Stomach (tissue), 4 donors: ENCODE measurements at regions not wholly inside any gene's neighbourhood (a gene's known extent, or its start where the extent isn't known, plus 50 kb on each side); places are given as distances from the start of the nearest gene placed in this dataset.

Experiments used
- CTCF ChIP-seq, 7 experiments: fragments of 450-650 bp in 4 of 7; fragments of 200-600 bp in 3 of 7; sonication (generic) in 3 of 7; IDR thresholded peaks; one replicate each; pipeline ENCODE4 v1.5.1; 2016 to 2019; ENCODE audit warnings: antibody characterized with exemption in 7 of 7, control low read depth in 2 of 7, mild to moderate bottlenecking in 1 of 7
- EP300 ChIP-seq: sonication (generic); formaldehyde crosslinking; IDR thresholded peaks from one replicate; pipeline ENCODE4 v1.6.1; 2017; ENCODE audit warnings: antibody characterized with exemption
- POLR2A ChIP-seq, 4 donors: fragments of 450-650 bp; IDR thresholded peaks; one replicate each; pipeline ENCODE4 v1.6.1; 2016; ENCODE audit warnings: antibody characterized with exemption in 4 of 4, control low read depth in 2 of 4, mild to moderate bottlenecking in 1 of 4, moderate library complexity in 1 of 4

GRCh38 chrX:4944767-4945166 lies 1231.3 kb upstream of the PRKX start:
- TF ChIP-seq CTCF (IDR thresholded peaks at IDR 0.05) (no peak), POLR2A (IDR thresholded peaks at IDR 0.05) (no peak), EP300 (no peak)
